GM18498 (cell line): ENCODE measurements at regions not wholly inside any gene's neighbourhood (a gene's known extent, or its start where the extent isn't known, plus 50 kb on each side); places are given as distances from the start of the nearest gene placed in this dataset.

Experiments
- ATAC-seq: cut with Tn5 transposase; IDR thresholded peaks from one replicate; pipeline ENCODE4 v1.9.1; 2021; ENCODE audit warnings: mild to moderate bottlenecking, moderate library complexity; ENCODE audit not compliant: unreplicated experiment

GRCh38 chr3:98969295-98969694 lies 67.8 kb upstream of the DCBLD2 start:
- no peak for ATAC-seq

DNA sequence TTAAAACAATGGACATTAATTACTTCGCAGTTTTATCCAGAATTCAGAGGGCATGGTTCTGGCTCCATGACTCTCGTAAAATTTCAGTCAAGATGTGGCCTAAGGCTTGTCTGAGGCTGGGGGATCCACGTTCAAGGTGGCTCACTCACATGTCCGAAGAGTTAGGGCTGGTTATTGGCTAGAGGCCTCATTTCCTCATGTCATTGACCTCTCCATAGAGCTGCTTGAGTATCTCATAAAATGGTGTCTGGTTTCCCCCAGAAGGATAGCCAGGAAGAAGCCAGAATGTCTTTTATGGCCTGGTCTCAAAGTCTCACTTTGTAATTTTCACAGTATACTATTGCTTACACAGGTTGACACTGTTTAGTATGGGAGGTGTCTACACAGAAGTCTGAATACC lies 67.3 kb upstream of the DCBLD2 start:
- ATAC-seq: no peak

DNA sequence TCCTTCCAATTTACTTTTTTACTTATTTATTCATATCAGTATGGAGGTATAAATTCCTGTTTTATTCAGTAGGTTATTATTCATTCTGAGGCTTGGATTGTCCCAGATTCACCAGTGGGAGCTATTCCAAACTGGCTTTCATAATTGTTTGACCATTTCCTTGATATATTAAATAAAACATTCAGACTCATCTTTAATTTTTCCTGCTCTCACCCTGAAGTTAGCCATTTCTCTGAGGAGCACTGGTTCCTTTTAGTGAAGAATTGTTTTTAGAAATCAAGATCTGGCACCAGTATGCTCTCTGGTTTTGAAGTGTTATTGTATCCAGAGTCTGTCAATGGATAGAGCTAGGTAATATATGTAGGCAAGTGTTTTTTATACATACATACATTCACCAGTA lies 66.9 kb upstream of the DCBLD2 start:
- no peak for ATAC-seq

GRCh38 chr3:98967758-98968157 lies 66.3 kb upstream of the DCBLD2 start:
- no peak for ATAC-seq

- no peak for ATAC-seq
These were observed 65.5 kb upstream of the DCBLD2 start for GRCh38 chr3:98966862-98967546.

DNA sequence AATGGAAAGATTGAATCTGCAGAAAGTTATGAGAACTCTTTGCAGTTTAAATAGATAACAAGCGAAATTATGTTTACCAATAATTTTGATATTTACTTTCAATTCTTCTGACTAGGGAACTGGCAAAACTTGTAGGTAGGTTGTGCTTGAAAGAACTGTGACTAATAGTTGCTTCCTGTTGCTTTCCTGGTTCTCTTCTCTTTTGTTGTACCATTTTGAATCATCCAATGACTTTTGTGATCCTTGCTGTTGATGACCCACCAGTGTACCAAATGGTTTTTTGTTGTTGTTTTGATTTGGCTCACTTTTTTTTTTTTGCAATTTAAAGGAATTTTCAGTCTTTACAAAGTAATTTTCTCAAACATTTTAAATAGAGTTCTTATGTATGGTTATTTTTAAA lies 64.9 kb upstream of the DCBLD2 start:
- ATAC-seq: no peak

DNA sequence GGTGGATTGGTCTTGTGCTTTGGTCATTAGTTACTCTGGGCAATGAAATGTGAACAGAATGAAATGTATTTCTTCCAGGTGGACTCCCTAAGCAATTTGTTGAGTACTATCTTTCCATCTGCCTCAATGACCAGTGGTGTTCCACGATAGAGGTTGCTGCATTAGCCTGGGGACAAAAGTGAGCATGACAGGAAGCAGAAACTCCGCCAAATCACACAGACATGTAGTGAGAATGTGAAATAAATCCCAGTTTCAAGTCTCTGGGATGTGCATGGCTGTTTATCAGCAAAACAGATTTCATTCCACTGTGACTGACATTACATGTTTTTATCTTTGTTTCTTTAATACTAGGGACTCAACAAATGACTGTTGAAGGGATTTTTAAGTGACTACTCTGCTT lies 63.3 kb upstream of the DCBLD2 start:
- no peak for ATAC-seq

- ATAC-seq: no peak
These were observed 62.1 kb upstream of the DCBLD2 start for GRCh38 chr3:98963546-98963945.

- ATAC-seq: no peak
These were observed 61.5 kb upstream of the DCBLD2 start for GRCh38 chr3:98962951-98963350.

DNA sequence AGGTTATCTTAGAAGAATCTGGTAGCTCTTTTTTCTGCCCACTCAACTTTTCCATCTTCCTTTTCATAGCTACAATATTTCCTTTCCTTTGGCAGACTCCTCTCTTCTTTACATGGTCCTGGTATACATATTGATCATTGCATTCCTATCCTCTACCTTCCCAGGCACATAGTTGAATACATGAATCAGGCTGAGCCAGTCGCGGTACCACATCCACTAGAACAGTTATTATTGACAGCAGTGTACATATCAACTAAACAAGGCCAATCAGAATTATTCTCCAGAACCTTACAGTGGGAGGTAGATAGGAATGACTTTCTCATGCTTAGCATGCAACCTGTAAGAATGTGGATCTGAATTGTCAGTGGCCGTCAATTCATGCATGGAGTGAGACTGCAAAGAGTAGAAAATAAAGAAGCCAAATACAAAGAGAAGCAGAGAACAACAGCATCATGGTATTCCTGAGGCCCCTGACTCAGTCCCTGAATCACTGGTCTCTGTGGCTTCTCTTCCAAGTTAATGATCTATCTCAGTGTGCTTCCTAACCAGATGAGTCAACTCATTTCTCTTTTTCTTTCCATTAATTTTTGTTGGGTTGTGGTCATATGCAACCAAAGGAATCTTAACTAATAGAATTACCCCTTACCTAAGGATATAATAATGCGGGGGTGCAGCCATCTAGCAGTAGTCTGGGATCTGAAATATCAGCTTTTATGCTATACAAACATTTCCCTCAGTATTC lies 60.9 kb upstream of the DCBLD2 start:
- ATAC-seq: no peak

GRCh38 chr3:98961161-98962155 lies 60.0 kb upstream of the DCBLD2 start:
- no peak for ATAC-seq

GRCh38 chr3:98957681-98958080 lies 56.2 kb upstream of the DCBLD2 start:
- ATAC-seq: no peak

- ATAC-seq: no peak
These were observed 54.5 kb upstream of the DCBLD2 start for GRCh38 chr3:98956008-98956407.

- no peak for ATAC-seq
These were observed 53.5 kb upstream of the DCBLD2 start for GRCh38 chr3:98954791-98955604.

DNA sequence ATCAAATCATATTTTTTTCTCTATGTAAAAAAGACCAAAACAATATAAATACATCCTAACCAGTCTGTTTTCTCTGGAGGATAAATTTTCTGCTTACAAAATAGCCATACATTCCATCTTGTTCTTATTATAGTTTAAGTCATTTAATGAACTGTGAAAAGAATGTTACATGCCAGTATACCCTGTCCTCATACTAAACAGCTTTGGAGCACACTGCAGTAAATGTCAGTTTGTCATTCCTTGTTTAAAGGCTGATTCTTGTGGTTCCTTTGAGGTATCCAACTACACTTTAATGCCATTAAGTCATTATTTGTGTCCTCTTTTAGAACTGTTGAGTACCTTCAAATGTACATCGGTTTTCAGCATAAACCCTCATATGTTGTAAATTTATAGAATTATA lies 52.7 kb upstream of the DCBLD2 start:
- ATAC-seq: no peak

DNA sequence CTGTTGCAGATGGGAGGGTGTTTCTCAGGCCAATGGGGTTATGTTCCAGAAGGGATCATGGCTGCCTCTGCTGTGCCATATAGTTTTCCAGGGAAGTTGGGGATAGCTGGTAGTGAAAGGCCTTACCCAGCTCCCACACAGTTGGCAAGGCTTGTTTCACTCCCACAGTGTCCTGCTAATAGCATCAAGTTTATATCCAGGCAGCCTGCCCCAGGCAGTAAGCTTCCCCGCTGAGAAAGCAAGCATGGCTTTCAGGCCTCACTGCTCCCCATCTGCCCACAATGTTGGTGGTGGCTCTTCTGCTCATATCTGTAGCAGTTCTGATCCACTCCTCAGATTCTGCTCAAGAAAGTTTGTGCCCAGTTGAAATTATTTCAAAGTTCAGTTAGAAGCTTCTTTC lies 50.9 kb upstream of the DCBLD2 start:
- ATAC-seq: no peak
